ENCODE measurements at regions not wholly inside any gene's neighbourhood (a gene's known extent, or its start where the extent isn't known, plus 50 kb on each side); places are given as distances from the start of the nearest gene placed in this dataset.

- TF ChIP-seq, protein P1, sequence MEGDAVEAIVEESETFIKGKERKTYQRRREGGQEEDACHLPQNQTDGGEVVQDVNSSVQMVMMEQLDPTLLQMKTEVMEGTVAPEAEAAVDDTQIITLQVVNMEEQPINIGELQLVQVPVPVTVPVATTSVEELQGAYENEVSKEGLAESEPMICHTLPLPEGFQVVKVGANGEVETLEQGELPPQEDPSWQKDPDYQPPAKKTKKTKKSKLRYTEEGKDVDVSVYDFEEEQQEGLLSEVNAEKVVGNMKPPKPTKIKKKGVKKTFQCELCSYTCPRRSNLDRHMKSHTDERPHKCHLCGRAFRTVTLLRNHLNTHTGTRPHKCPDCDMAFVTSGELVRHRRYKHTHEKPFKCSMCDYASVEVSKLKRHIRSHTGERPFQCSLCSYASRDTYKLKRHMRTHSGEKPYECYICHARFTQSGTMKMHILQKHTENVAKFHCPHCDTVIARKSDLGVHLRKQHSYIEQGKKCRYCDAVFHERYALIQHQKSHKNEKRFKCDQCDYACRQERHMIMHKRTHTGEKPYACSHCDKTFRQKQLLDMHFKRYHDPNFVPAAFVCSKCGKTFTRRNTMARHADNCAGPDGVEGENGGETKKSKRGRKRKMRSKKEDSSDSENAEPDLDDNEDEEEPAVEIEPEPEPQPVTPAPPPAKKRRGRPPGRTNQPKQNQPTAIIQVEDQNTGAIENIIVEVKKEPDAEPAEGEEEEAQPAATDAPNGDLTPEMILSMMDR (IDR thresholded peaks at IDR 0.05) = no peak
- TF ChIP-seq SMAD3 (CRISPR knock-in tag; IDR thresholded peaks at IDR 0.05; ENCODE audit: borderline replicate concordance) (no peak), ESRRA (CRISPR knock-in tag; IDR thresholded peaks at IDR 0.05; ENCODE audit: borderline replicate concordance) (no peak), ZNF232 (CRISPR knock-in tag; IDR thresholded peaks at IDR 0.05) (no peak), TP53 (CRISPR knock-in tag; IDR thresholded peaks at IDR 0.05) (no peak), MAX (CRISPR knock-in tag; IDR thresholded peaks at IDR 0.05) (no peak), STAT6 (CRISPR knock-in tag; conservative IDR thresholded peaks at IDR 0.05; ENCODE audit: low read depth) (no peak), NR1H2 (CRISPR knock-in tag; IDR thresholded peaks at IDR 0.05) (no peak), MYBL2 (CRISPR knock-in tag; IDR thresholded peaks at IDR 0.05) (no peak), NFATC4 (CRISPR knock-in tag; IDR thresholded peaks at IDR 0.05) (no peak), TEAD4 (CRISPR knock-in tag; IDR thresholded peaks at IDR 0.05) (no peak), NFYB (CRISPR knock-in tag; conservative IDR thresholded peaks at IDR 0.05; ENCODE audit: low read depth) (no peak), CREM (CRISPR knock-in tag; IDR thresholded peaks at IDR 0.05) (no peak)
- TF ChIP-seq, protein P2, sequence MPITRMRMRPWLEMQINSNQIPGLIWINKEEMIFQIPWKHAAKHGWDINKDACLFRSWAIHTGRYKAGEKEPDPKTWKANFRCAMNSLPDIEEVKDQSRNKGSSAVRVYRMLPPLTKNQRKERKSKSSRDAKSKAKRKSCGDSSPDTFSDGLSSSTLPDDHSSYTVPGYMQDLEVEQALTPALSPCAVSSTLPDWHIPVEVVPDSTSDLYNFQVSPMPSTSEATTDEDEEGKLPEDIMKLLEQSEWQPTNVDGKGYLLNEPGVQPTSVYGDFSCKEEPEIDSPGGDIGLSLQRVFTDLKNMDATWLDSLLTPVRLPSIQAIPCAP (CRISPR knock-in tag; IDR thresholded peaks at IDR 0.05) = no peak
Measured at GRCh38 chr19:30830875-30831274, 458.7 kb downstream of the ZNF536 start.
